ENCODE measurements at regions not wholly inside any gene's neighbourhood (a gene's known extent, or its start where the extent isn't known, plus 50 kb on each side); places are given as distances from the start of the nearest gene placed in this dataset.

GRCh38 chr10:29039091-29039490 lies 249.8 kb upstream of the LYZL1 start:
- TF ChIP-seq EZH2 (IDR thresholded peaks at IDR 0.05) (no peak), FOXP2 (optimal IDR thresholded peaks at IDR 0.05; ENCODE audit: control extremely low read depth, extremely low read length, insufficient read depth) (no peak), POLR2AphosphoS5 (IDR thresholded peaks at IDR 0.05; ENCODE audit: borderline replicate concordance, low read depth, low read length) (no peak)
- Histone ChIP-seq H3K4me3 (no peak overlapping the region), H3K9ac (ENCODE audit: insufficient read length) (no peak overlapping the region), H3K27ac (no peak overlapping the region), H3K9me3 (ENCODE audit: low read depth, low read length) (no peaks in the 10 kb centered on the region), H3K36me3 (ENCODE audit: insufficient read depth, low read length) (no peaks in the 10 kb centered on the region)
- no peak for DNase-seq (ENCODE audit: low read depth, low spot score)

- Histone ChIP-seq H3K36me3 (ENCODE audit: insufficient read depth, low read length) (no peaks in the 10 kb centered on the region), H3K4me3 (no peak overlapping the region), H3K9ac (ENCODE audit: insufficient read length) (no peak overlapping the region), H3K9me3 (ENCODE audit: low read depth, low read length) (no peaks in the 10 kb centered on the region), H3K27ac (no peak overlapping the region)
- DNase-seq (ENCODE audit: low read depth, low spot score): no peak
- TF ChIP-seq FOXP2 (optimal IDR thresholded peaks at IDR 0.05; ENCODE audit: control extremely low read depth, extremely low read length, insufficient read depth): no peak
- TF ChIP-seq EZH2 (IDR thresholded peaks at IDR 0.05): no peak
- no peak for TF ChIP-seq POLR2AphosphoS5 (IDR thresholded peaks at IDR 0.05; ENCODE audit: borderline replicate concordance, low read depth, low read length)
These were observed 249.1 kb upstream of the LYZL1 start for GRCh38 chr10:29039677-29040189.

GRCh38 chr10:29041616-29042015 lies 247.3 kb upstream of the LYZL1 start:
- TF ChIP-seq EZH2 (IDR thresholded peaks at IDR 0.05) (no peak), FOXP2 (optimal IDR thresholded peaks at IDR 0.05; ENCODE audit: control extremely low read depth, extremely low read length, insufficient read depth) (no peak), POLR2AphosphoS5 (IDR thresholded peaks at IDR 0.05; ENCODE audit: borderline replicate concordance, low read depth, low read length) (no peak)
- Histone ChIP-seq H3K27ac (peak overlapping the region; percentile 25; the same call in 1 of the 2 replicates), H3K36me3 (ENCODE audit: insufficient read depth, low read length) (no peaks in the 10 kb centered on the region), H3K9ac (ENCODE audit: insufficient read length) (no peak overlapping the region), H3K9me3 (ENCODE audit: low read depth, low read length) (no peaks in the 10 kb centered on the region), H3K4me3 (no peak overlapping the region)
- DNase-seq (ENCODE audit: low read depth, low spot score): no peak

- H3K9ac ChIP-seq (ENCODE audit: insufficient read length): no peak overlapping the region
- DNase-seq (ENCODE audit: low read depth, low spot score): no peak
- TF ChIP-seq FOXP2 (optimal IDR thresholded peaks at IDR 0.05; ENCODE audit: control extremely low read depth, extremely low read length, insufficient read depth) (no peak), POLR2AphosphoS5 (IDR thresholded peaks at IDR 0.05; ENCODE audit: borderline replicate concordance, low read depth, low read length) (no peak), EZH2 (IDR thresholded peaks at IDR 0.05) (no peak)
- no peaks in the 10 kb centered on the region for H3K36me3 ChIP-seq (ENCODE audit: insufficient read depth, low read length)
- no peaks in the 10 kb centered on the region for H3K9me3 ChIP-seq (ENCODE audit: low read depth, low read length)
- no peak overlapping the region for H3K4me3 ChIP-seq
- no peak overlapping the region for H3K27ac ChIP-seq
These were observed 240.4 kb upstream of the LYZL1 start for GRCh38 chr10:29048506-29048905.

- Histone ChIP-seq H3K9ac (ENCODE audit: insufficient read length) (no peak overlapping the region), H3K27ac (no peak overlapping the region), H3K36me3 (ENCODE audit: insufficient read depth, low read length) (no peaks in the 10 kb centered on the region), H3K9me3 (ENCODE audit: low read depth, low read length) (no peaks in the 10 kb centered on the region), H3K4me3 (no peak overlapping the region)
- TF ChIP-seq EZH2 (IDR thresholded peaks at IDR 0.05) (no peak), FOXP2 (optimal IDR thresholded peaks at IDR 0.05; ENCODE audit: control extremely low read depth, extremely low read length, insufficient read depth) (no peak), POLR2AphosphoS5 (IDR thresholded peaks at IDR 0.05; ENCODE audit: borderline replicate concordance, low read depth, low read length) (no peak)
- DNase-seq (ENCODE audit: low read depth, low spot score): no peak
These were observed 238.8 kb upstream of the LYZL1 start for GRCh38 chr10:29050081-29050480.

GRCh38 chr10:29055101-29055500 lies 233.8 kb upstream of the LYZL1 start:
- Histone ChIP-seq H3K27ac (no peak overlapping the region), H3K9me3 (ENCODE audit: low read depth, low read length) (no peaks in the 10 kb centered on the region), H3K4me3 (no peak overlapping the region), H3K9ac (ENCODE audit: insufficient read length) (no peak overlapping the region), H3K36me3 (ENCODE audit: insufficient read depth, low read length) (no peaks in the 10 kb centered on the region)
- no peak for TF ChIP-seq EZH2 (IDR thresholded peaks at IDR 0.05)
- no peak for TF ChIP-seq FOXP2 (optimal IDR thresholded peaks at IDR 0.05; ENCODE audit: control extremely low read depth, extremely low read length, insufficient read depth)
- TF ChIP-seq POLR2AphosphoS5 (IDR thresholded peaks at IDR 0.05; ENCODE audit: borderline replicate concordance, low read depth, low read length): no peak
- no peak for DNase-seq (ENCODE audit: low read depth, low spot score)

DNA sequence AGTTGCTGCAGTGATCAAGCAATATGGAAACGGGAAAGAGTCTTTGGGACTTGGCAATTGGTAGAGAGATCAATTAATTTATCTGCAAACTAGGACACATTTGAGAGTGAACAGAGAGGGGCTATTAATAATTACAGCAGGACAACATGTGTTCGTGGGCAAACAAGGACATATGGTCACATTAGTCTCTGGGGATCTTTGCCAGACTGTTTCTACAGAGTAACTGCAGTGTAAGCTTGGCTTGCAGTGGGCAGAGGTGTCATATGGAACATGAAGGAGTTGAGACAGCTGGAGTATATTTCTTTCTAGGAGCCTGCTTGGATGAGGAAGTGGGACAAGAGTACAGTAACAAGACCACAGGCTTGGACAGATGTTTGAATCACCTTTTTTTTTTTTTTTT lies 232.1 kb upstream of the LYZL1 start:
- Histone ChIP-seq H3K9ac (ENCODE audit: insufficient read length) (no peak overlapping the region), H3K9me3 (ENCODE audit: low read depth, low read length) (no peaks in the 10 kb centered on the region), H3K36me3 (ENCODE audit: insufficient read depth, low read length) (no peaks in the 10 kb centered on the region), H3K27ac (no peak overlapping the region), H3K4me3 (no peak overlapping the region)
- TF ChIP-seq FOXP2 (optimal IDR thresholded peaks at IDR 0.05; ENCODE audit: control extremely low read depth, extremely low read length, insufficient read depth) (no peak), POLR2AphosphoS5 (IDR thresholded peaks at IDR 0.05; ENCODE audit: borderline replicate concordance, low read depth, low read length) (no peak), EZH2 (IDR thresholded peaks at IDR 0.05) (no peak)
- DNase-seq (ENCODE audit: low read depth, low spot score): no peak

DNA sequence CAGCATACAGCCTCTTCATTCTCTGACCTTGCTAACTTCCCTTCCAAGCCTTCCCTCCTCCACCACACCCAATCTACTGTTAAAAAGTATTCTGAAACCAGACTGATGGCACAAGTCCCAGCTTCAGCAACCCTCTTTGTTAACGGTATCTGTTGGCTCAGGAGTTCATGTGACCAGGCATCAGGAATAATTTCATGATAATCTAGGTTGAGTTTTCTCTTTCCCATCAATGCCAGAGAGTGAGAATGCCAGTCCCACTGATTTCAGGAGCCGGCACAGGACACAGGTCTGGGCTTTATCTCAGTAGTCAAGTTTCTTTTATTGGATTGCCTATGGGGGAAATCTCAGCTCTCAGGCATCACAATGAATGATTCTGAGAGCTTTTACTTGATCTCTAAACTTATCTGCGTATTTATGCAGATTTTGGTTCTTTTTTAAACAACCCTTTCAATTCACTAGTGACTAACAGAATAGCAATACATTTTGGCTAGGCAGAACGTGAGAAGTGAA lies 231.0 kb upstream of the LYZL1 start:
- Histone ChIP-seq H3K9me3 (ENCODE audit: low read depth, low read length) (no peaks in the 10 kb centered on the region), H3K27ac (no peak overlapping the region), H3K36me3 (ENCODE audit: insufficient read depth, low read length) (no peaks in the 10 kb centered on the region), H3K9ac (ENCODE audit: insufficient read length) (no peak overlapping the region), H3K4me3 (no peak overlapping the region)
- DNase-seq (ENCODE audit: low read depth, low spot score): no peak
- TF ChIP-seq EZH2 (IDR thresholded peaks at IDR 0.05): no peak
- TF ChIP-seq POLR2AphosphoS5 (IDR thresholded peaks at IDR 0.05; ENCODE audit: borderline replicate concordance, low read depth, low read length): no peak
- TF ChIP-seq FOXP2 (optimal IDR thresholded peaks at IDR 0.05; ENCODE audit: control extremely low read depth, extremely low read length, insufficient read depth): no peak
